Skeletal muscle satellite cell (primary cell): ENCODE measurements at regions not wholly inside any gene's neighbourhood (a gene's known extent, or its start where the extent isn't known, plus 50 kb on each side); places are given as distances from the start of the nearest gene placed in this dataset.

Experiments
- H3K27me3 ChIP-seq: 2 replicates; pipeline ENCODE4 v1.7.0; 2013; ENCODE audit warnings: low read length; ENCODE audit not compliant: control insufficient read depth, insufficient read depth
- H3K36me3 ChIP-seq: 2 replicates; pipeline ENCODE4 v1.7.0; 2013; ENCODE audit warnings: mild to moderate bottlenecking, control low read depth, low read length; ENCODE audit not compliant: insufficient read depth
- H3K4me1 ChIP-seq: 2 replicates; pipeline ENCODE4 v1.7.0; 2013; ENCODE audit warnings: low read length; ENCODE audit not compliant: control insufficient read depth, insufficient read depth
- H3K4me2 ChIP-seq: 2 replicates; pipeline ENCODE4 v1.7.0; 2013; ENCODE audit warnings: mild to moderate bottlenecking, low read length
- H3K4me3 ChIP-seq: 2 replicates; pipeline ENCODE4 v1.7.0; 2013; ENCODE audit warnings: low read length
- H3K9ac ChIP-seq: 2 replicates; pipeline ENCODE4 v1.7.0; 2013; ENCODE audit warnings: mild to moderate bottlenecking, low read depth, low read length, moderate library complexity
- H3K9me3 ChIP-seq: replicated peaks from 2 replicates; pipeline ENCODE4 v1.7.0; 2013; ENCODE audit warnings: mild to moderate bottlenecking, control low read depth, low read length

DNA sequence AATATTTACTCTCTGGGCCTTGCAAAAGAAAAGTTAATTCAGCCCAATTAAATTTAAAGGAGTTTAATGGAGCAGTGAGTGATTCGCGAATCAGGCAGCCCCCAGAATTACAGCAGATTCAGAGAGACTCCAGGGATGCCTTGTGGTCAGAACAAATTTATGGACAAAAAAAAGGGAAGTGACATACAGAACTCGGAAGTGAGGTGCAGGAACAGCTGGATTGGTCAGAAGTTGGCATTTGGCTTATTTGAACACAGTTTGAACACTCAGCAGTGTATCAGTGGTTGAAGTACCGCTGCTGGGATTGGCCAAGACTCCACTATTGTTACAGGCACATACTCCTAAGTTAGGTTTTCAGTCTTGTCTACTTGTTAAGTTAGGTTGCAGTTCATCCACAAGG lies 145.0 kb upstream of the GAP43 start:
- Histone ChIP-seq H3K4me2 (no peak overlapping the region), H3K4me1 (no peaks in the 10 kb centered on the region), H3K36me3 (no peaks in the 10 kb centered on the region), H3K27me3 (no peaks in the 10 kb centered on the region), H3K9ac (no peak overlapping the region), H3K9me3 (no peaks in the 10 kb centered on the region), H3K4me3 (no peak overlapping the region)

- Histone ChIP-seq H3K4me1 (no peaks in the 10 kb centered on the region), H3K4me3 (no peak overlapping the region), H3K4me2 (no peak overlapping the region), H3K27me3 (no peaks in the 10 kb centered on the region), H3K9me3 (no peaks in the 10 kb centered on the region), H3K9ac (no peak overlapping the region), H3K36me3 (no peaks in the 10 kb centered on the region)
Measured at GRCh38 chr3:115486880-115487279, 136.4 kb upstream of the GAP43 start.

DNA sequence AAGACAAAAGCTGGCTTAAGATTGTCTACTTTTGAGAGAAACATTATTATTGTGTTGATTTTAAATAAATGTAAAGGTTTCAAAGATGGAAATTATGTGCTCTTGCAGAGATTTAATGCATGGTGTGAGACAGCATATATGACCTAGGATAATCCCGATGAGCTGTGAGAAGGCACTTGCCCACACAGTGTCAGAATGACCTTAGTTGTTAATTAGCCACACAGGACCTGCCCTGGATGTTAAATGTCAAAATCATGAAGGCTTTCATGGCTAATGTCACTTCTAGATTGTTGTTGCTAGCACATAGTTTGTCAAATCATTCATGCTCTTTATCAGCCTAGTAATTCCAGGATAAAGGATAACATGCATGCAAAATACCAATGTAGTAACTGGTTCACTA lies 135.3 kb upstream of the GAP43 start:
- Histone ChIP-seq H3K9ac (no peak overlapping the region), H3K4me2 (no peak overlapping the region), H3K27me3 (no peaks in the 10 kb centered on the region), H3K4me1 (no peaks in the 10 kb centered on the region), H3K36me3 (no peaks in the 10 kb centered on the region), H3K4me3 (no peak overlapping the region), H3K9me3 (no peaks in the 10 kb centered on the region)

GRCh38 chr3:115488409-115488808 lies 134.9 kb upstream of the GAP43 start:
- no peaks in the 10 kb centered on the region for H3K9me3 ChIP-seq
- no peak overlapping the region for H3K4me2 ChIP-seq
- no peaks in the 10 kb centered on the region for H3K36me3 ChIP-seq
- H3K27me3 ChIP-seq: no peaks in the 10 kb centered on the region
- H3K4me3 ChIP-seq: no peak overlapping the region
- H3K4me1 ChIP-seq: no peaks in the 10 kb centered on the region
- no peak overlapping the region for H3K9ac ChIP-seq

- H3K4me2 ChIP-seq: no peak overlapping the region
- H3K4me1 ChIP-seq: no peaks in the 10 kb centered on the region
- H3K9me3 ChIP-seq: no peaks in the 10 kb centered on the region
- no peak overlapping the region for H3K4me3 ChIP-seq
- no peak overlapping the region for H3K9ac ChIP-seq
- H3K36me3 ChIP-seq: no peaks in the 10 kb centered on the region
- H3K27me3 ChIP-seq: no peaks in the 10 kb centered on the region
Measured at GRCh38 chr3:115494826-115495225, 128.5 kb upstream of the GAP43 start.

DNA sequence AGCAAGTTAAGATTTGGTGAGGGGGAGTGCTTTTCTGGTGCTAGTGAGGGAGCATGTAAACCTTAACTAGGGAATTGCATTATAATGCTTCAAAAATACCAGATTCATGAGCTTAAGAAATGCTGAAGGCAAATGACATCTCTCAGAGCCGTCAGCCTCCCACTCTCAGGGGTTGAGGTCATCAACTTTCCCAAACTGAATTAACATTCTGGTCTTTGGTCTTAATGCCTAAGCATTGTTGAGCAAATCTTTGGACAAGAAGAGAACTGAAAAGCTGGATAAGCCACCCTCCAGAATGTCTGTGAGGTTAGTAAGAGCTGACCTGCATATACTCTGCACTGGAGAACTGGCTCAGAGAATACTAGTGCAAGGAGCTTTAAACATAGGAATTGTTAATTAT lies 124.9 kb upstream of the GAP43 start:
- H3K27me3 ChIP-seq: peaks cover 3% of the 10 kb centered on the region
- no peaks in the 10 kb centered on the region for H3K36me3 ChIP-seq
- H3K9ac ChIP-seq: no peak overlapping the region

DNA sequence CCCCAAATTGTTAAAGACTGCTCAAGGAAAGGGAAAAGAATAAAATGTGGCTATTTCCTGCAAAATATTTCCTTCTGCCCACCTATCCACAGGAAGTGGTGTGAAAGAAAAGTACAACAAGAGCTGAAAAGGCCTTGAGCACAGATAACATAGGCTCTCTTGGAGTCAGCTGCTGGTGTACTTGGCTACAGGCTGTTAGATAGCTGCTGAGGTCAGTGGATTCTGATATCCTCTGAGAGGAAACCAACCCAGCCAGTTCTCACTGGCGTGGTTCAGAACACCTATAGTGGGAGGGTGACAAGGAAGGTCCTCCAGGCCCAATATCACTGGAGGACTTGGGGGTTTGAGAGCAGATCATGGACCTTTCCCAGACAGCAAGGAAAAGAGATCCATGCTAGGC lies 124.4 kb upstream of the GAP43 start:
- Histone ChIP-seq H3K9me3 (no peaks in the 10 kb centered on the region), H3K9ac (no peak overlapping the region), H3K4me3 (no peak overlapping the region), H3K27me3 (peaks cover 3% of the 10 kb centered on the region), H3K4me1 (no peaks in the 10 kb centered on the region), H3K36me3 (no peaks in the 10 kb centered on the region), H3K4me2 (no peak overlapping the region)

More for the DNA sequence above, 124.9 kb upstream of the GAP43 start:
- Histone ChIP-seq H3K9me3 (no peaks in the 10 kb centered on the region), H3K4me2 (no peak overlapping the region), H3K4me1 (no peaks in the 10 kb centered on the region), H3K4me3 (no peak overlapping the region)

- no peak overlapping the region for H3K9ac ChIP-seq
- no peak overlapping the region for H3K4me2 ChIP-seq
- H3K9me3 ChIP-seq: no peaks in the 10 kb centered on the region
- no peaks in the 10 kb centered on the region for H3K36me3 ChIP-seq
- H3K4me3 ChIP-seq: no peak overlapping the region
- peaks cover 3% of the 10 kb centered on the region for H3K27me3 ChIP-seq
- no peaks in the 10 kb centered on the region for H3K4me1 ChIP-seq
Measured at GRCh38 chr3:115499666-115500065, 123.6 kb upstream of the GAP43 start.

GRCh38 chr3:115500795-115501194 lies 122.5 kb upstream of the GAP43 start:
- peaks cover 3% of the 10 kb centered on the region for H3K27me3 ChIP-seq
- no peak overlapping the region for H3K9ac ChIP-seq
- no peak overlapping the region for H3K4me3 ChIP-seq
- H3K4me1 ChIP-seq: no peaks in the 10 kb centered on the region
- H3K4me2 ChIP-seq: no peak overlapping the region
- no peaks in the 10 kb centered on the region for H3K36me3 ChIP-seq
- H3K9me3 ChIP-seq: no peaks in the 10 kb centered on the region

DNA sequence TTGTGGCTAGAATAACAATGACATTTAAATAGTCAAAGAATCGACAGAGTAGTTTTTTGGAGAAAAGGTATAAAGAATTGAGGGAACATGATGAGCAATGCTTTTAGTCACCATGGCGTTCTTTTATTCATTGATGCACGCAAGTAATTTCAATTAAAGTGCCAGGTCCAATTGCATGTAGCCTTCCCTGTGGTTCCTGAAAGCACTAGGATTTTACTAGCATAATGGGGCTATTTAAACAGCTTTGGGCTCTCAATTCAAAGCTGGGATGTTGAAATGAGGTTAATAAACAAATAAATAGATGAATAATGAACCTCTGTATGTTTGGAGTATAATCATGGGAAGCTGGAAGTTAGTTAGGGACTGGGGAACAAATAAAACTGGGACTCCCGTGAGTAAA lies 121.2 kb upstream of the GAP43 start:
- H3K4me1 ChIP-seq: no peaks in the 10 kb centered on the region
- H3K4me3 ChIP-seq: no peak overlapping the region
- H3K36me3 ChIP-seq: no peaks in the 10 kb centered on the region
- H3K9ac ChIP-seq: no peak overlapping the region
- H3K9me3 ChIP-seq: peaks cover 3% of the 10 kb centered on the region
- H3K27me3 ChIP-seq: peaks cover 3% of the 10 kb centered on the region
- H3K4me2 ChIP-seq: no peak overlapping the region

DNA sequence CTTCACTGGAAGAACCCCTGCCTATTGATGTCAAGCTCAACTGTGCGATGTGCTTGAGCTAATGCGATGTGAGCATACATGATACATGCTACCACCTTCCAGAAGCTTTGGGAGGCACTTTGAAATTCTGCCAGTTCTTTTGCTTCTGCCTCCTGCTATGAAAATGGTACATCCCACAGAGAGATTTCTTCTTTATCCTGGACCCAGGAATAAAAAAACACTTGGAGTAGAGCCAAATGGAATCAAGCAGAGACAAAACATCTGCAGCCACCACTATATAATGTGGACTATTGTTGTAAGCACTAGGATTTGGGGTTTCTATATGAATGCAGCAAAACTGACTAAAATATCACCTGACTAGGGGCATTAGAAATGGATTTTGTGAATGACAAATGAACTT lies 119.9 kb upstream of the GAP43 start:
- peaks cover 3% of the 10 kb centered on the region for H3K27me3 ChIP-seq
- H3K4me2 ChIP-seq: no peak overlapping the region
- no peaks in the 10 kb centered on the region for H3K4me1 ChIP-seq
- H3K9ac ChIP-seq: no peak overlapping the region
- H3K9me3 ChIP-seq: peaks cover 3% of the 10 kb centered on the region
- no peaks in the 10 kb centered on the region for H3K36me3 ChIP-seq
- no peak overlapping the region for H3K4me3 ChIP-seq

DNA sequence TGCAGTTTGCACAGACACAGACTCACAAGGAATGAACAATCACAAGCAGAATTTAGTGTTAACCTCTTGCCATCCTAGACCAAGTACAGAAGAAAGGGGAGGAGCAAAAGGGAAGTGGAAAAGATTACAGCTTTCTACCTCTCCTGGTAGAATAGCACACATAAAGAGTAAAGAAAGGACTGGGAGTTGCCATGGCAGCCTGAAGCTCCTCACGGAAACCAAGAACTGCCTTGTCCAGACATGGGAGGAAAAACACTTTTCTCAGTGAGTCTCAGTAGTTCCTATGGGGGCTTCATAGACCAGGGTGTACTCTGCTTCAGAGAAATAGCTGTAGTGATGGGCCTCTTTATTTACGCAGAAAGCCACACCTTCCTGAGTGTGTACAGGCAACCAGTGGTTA lies 114.7 kb upstream of the GAP43 start:
- Histone ChIP-seq H3K4me3 (no peak overlapping the region), H3K9ac (no peak overlapping the region), H3K27me3 (no peaks in the 10 kb centered on the region), H3K4me1 (peaks cover 6% of the 10 kb centered on the region), H3K4me2 (no peak overlapping the region), H3K9me3 (peaks cover 3% of the 10 kb centered on the region), H3K36me3 (no peaks in the 10 kb centered on the region)
